Mesothelial cell of epicardium (in vitro differentiated cells): ENCODE measurements at regions not wholly inside any gene's neighbourhood (a gene's known extent, or its start where the extent isn't known, plus 50 kb on each side); places are given as distances from the start of the nearest gene placed in this dataset.
"Not testable (repeated sequence)": the region's sequence is repeated elsewhere in the genome, so short reads cannot be mapped to it uniquely, and the experiment has no call there.

Experiments used
- DNase-seq, 2 experiments: peaks; one replicate each; pipeline ENCODE4 v3.0.0; 2021; ENCODE audit warnings: low spot score in 2 of 2; ENCODE audit not compliant: unreplicated experiment in 2 of 2
- H3K27ac Mint-ChIP-seq: 2 replicates; pipeline ENCODE4 v1.8.0; 2021; ENCODE audit warnings: mixed read lengths
- H3K27me3 Mint-ChIP-seq: 2 replicates; pipeline ENCODE4 v1.8.0; 2021; ENCODE audit warnings: low read depth, mixed read lengths
- H3K36me3 Mint-ChIP-seq: 2 replicates; pipeline ENCODE4 v1.8.0; 2021; ENCODE audit warnings: mixed read lengths
- H3K4me1 Mint-ChIP-seq: 2 replicates; pipeline ENCODE4 v1.8.0; 2021; ENCODE audit warnings: mixed read lengths
- H3K4me3 Mint-ChIP-seq: 2 replicates; pipeline ENCODE4 v1.8.0; 2021; ENCODE audit warnings: mild to moderate bottlenecking, moderate library complexity, mixed read lengths
- H3K9me3 Mint-ChIP-seq: 2 replicates; pipeline ENCODE4 v1.8.0; 2021; ENCODE audit warnings: mixed read lengths
- CTCF ChIP-seq: fragments of 200-600 bp; sonication (generic); IDR thresholded peaks from one replicate; pipeline ENCODE4 v1.5.0; 2021; ENCODE audit warnings: antibody characterized with exemption; ENCODE audit not compliant: unreplicated experiment

GRCh38 chr22:35484651-35485556 lies 55.7 kb upstream of the RASD2 start:
- Mint-ChIP-seq H3K27me3 (peaks cover 12% of the 10 kb centered on the region), H3K4me1 (peaks cover 16% of the 10 kb centered on the region), H3K9me3 (no peaks in the 10 kb centered on the region), H3K27ac (no peak overlapping the region), H3K36me3 (no peaks in the 10 kb centered on the region), H3K4me3 (no peak overlapping the region)
- no peak for TF ChIP-seq CTCF
- no peak for DNase-seq

DNA sequence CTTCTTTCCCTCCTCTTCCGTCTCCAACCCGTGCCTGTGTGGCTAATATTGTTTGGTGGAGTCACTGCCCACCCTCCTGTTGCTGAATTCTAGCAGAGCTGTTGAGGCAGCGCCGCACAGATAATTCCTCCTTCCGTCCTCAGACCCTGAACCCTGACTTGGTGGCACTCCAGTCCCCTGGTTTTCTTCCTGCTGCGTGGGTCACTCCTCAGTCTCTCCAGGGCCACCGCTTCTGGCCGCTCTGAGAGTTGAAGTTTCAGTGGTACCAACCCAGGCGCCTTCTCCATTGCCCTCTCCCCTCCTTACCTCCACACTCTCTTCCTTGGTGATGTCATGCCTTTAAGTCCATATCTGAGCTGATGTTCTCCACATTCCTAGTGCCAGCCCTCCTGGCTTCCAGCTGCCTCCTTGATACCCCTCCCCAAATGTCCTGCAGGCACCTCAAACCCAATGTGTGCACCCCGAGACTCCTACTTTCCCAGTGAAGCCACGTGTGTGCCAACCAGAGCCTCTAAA lies 54.5 kb upstream of the RASD2 start:
- no peak for DNase-seq
- Mint-ChIP-seq H3K9me3 (no peaks in the 10 kb centered on the region), H3K4me3 (no peak overlapping the region), H3K27me3 (peaks cover 14% of the 10 kb centered on the region), H3K36me3 (no peaks in the 10 kb centered on the region), H3K4me1 (peaks cover 3% of the 10 kb centered on the region), H3K27ac (no peak overlapping the region)
- TF ChIP-seq CTCF = no peak

GRCh38 chr22:35487623-35488022 lies 53.0 kb upstream of the RASD2 start:
- H3K4me3 Mint-ChIP-seq, H3K9me3 Mint-ChIP-seq, DNase-seq, H3K4me1 Mint-ChIP-seq, H3K36me3 Mint-ChIP-seq, H3K27ac Mint-ChIP-seq: not testable (repeated sequence)
- H3K27me3 Mint-ChIP-seq = peaks cover 21% of the 10 kb centered on the region

GRCh38 chr22:35488513-35488912 lies 52.1 kb upstream of the RASD2 start:
- peaks cover 26% of the 10 kb centered on the region for H3K27me3 Mint-ChIP-seq
- no peak for DNase-seq
- H3K4me1 Mint-ChIP-seq = no peaks in the 10 kb centered on the region
- H3K4me3 Mint-ChIP-seq = no peak overlapping the region
- no peak for TF ChIP-seq CTCF
- no peaks in the 10 kb centered on the region for H3K9me3 Mint-ChIP-seq
- H3K36me3 Mint-ChIP-seq = no peaks in the 10 kb centered on the region
- no peak overlapping the region for H3K27ac Mint-ChIP-seq

DNA sequence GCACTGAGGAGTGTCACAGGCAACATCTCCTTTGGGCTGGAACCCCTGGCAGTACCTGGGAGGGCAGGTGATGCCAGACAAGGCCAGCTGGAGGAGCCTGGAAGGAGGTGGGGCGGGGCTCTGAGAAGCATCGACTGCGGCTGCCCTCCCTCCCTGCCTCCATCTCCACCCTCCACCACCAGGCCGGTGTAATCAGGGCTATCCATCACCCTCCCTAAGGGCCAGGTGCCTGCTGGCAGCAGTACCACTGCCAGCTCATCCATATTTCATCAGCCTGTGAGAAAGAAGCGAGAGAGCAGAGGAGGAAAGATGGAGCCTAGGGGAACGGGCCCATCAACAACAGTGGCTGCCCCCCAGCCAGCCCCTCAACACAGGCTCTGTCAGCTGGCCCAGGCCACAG lies 51.4 kb upstream of the RASD2 start:
- no peaks in the 10 kb centered on the region for H3K36me3 Mint-ChIP-seq
- no peak overlapping the region for H3K4me3 Mint-ChIP-seq

More for the DNA sequence above, 51.4 kb upstream of the RASD2 start:
- no peaks in the 10 kb centered on the region for H3K9me3 Mint-ChIP-seq
- TF ChIP-seq CTCF = no peak
- peaks cover 31% of the 10 kb centered on the region for H3K27me3 Mint-ChIP-seq
- H3K27ac Mint-ChIP-seq = no peak overlapping the region
- H3K4me1 Mint-ChIP-seq = no peaks in the 10 kb centered on the region
- DNase-seq = no peak
